Liver (tissue), 8 donors: ENCODE measurements at regions not wholly inside any gene's neighbourhood (a gene's known extent, or its start where the extent isn't known, plus 50 kb on each side); places are given as distances from the start of the nearest gene placed in this dataset.

Experiments
- DNase-seq: peaks from one replicate; pipeline ENCODE4 v3.0.0-alpha.2; 2017; ENCODE audit warnings: low spot score
- H3K27ac ChIP-seq, 2 donors: one replicate each; pipeline ENCODE4 v1.7.0; 2013; ENCODE audit warnings: inconsistent platforms in 2 of 2, low read length in 2 of 2, control low read depth in 1 of 2, low read depth in 1 of 2, mild to moderate bottlenecking in 1 of 2
- H3K27me3 ChIP-seq, 4 donors: one replicate each; pipeline versions ENCODE4 v1.6.1 to v1.7.0; 2013; ENCODE audit warnings: low read length in 3 of 4, inconsistent platforms in 1 of 4, mild to moderate bottlenecking in 1 of 4, moderate library complexity in 1 of 4; ENCODE audit not compliant: control insufficient read depth in 4 of 4, insufficient read depth in 4 of 4
- H3K36me3 ChIP-seq, 4 donors: one replicate each; pipeline versions ENCODE4 v1.6.1 to v1.7.0; 2013; ENCODE audit warnings: low read length in 3 of 4, mild to moderate bottlenecking in 3 of 4, low read depth in 1 of 4, moderate library complexity in 1 of 4; ENCODE audit not compliant: control insufficient read depth in 4 of 4, insufficient read depth in 3 of 4
- H3K4me1 ChIP-seq, 4 donors: one replicate each; pipeline versions ENCODE4 v1.6.1 to v1.7.0; 2013; ENCODE audit warnings: low read length in 3 of 4, mild to moderate bottlenecking in 3 of 4, moderate library complexity in 1 of 4; ENCODE audit not compliant: control insufficient read depth in 4 of 4, insufficient read depth in 4 of 4
- H3K4me3 ChIP-seq, 3 donors: one replicate each; pipeline versions ENCODE4 v1.6.1 to v1.7.0; 2013; ENCODE audit warnings: low read length in 3 of 3, control low read depth in 1 of 3, low read depth in 1 of 3, mild to moderate bottlenecking in 1 of 3
- H3K9ac ChIP-seq, 2 donors: one replicate each; pipeline ENCODE4 v1.7.0; 2013; ENCODE audit warnings: low read length in 2 of 2, mild to moderate bottlenecking in 2 of 2, moderate library complexity in 2 of 2, control low read depth in 1 of 2, low read depth in 1 of 2
- H3K9me3 ChIP-seq, 4 donors: one replicate each; pipeline versions ENCODE4 v1.6.1 to v1.7.0; 2013; ENCODE audit warnings: low read length in 3 of 4; ENCODE audit not compliant: control insufficient read depth in 4 of 4
- ATF3 ChIP-seq: IDR thresholded peaks from 2 replicates; pipeline ENCODE4 v1.6.1; 2016; ENCODE audit warnings: antibody characterized with exemption
- EGR1 ChIP-seq, 2 donors: IDR thresholded peaks; 2 replicates each; pipeline ENCODE4 v1.6.1; 2016 to 2018; ENCODE audit warnings: antibody characterized with exemption in 2 of 2, low read depth in 2 of 2
- FOXA1 ChIP-seq: IDR thresholded peaks from 2 replicates; pipeline ENCODE4 v1.6.1; 2016; ENCODE audit warnings: antibody characterized with exemption
- FOXA2 ChIP-seq: IDR thresholded peaks from 2 replicates; pipeline ENCODE4 v1.6.1; 2016; ENCODE audit warnings: antibody characterized with exemption
- GABPA ChIP-seq, 2 donors: IDR thresholded peaks in 1 of 2; conservative IDR thresholded peaks in 1 of 2; 2 replicates each; pipeline ENCODE4 v1.6.1; 2016; ENCODE audit warnings: antibody characterized with exemption in 2 of 2, mild to moderate bottlenecking in 1 of 2, moderate library complexity in 1 of 2
- HNF4A ChIP-seq, 2 donors: conservative IDR thresholded peaks; 2 replicates each; pipeline ENCODE4 v1.6.1; 2016; ENCODE audit warnings: antibody characterized with exemption in 2 of 2, mild to moderate bottlenecking in 2 of 2
- HNF4G ChIP-seq: IDR thresholded peaks from 2 replicates; pipeline ENCODE4 v1.6.1; 2016; ENCODE audit warnings: antibody characterized with exemption
- JUND ChIP-seq, 2 donors: IDR thresholded peaks; 2 replicates each; pipeline ENCODE4 v1.6.1; 2016; ENCODE audit warnings: antibody characterized with exemption in 2 of 2
- NR2F2 ChIP-seq: IDR thresholded peaks from 2 replicates; pipeline ENCODE4 v1.6.1; 2016; ENCODE audit warnings: antibody characterized with exemption
- RAD21 ChIP-seq, 2 donors: IDR thresholded peaks; 2 replicates each; pipeline ENCODE4 v1.6.1; 2016; ENCODE audit warnings: antibody characterized with exemption in 2 of 2, mild to moderate bottlenecking in 2 of 2
- RXRA ChIP-seq, 2 donors: IDR thresholded peaks; 2 replicates each; pipeline ENCODE4 v1.6.1; 2017 to 2018; ENCODE audit warnings: antibody characterized with exemption in 2 of 2, mild to moderate bottlenecking in 1 of 2
- SP1 ChIP-seq: IDR thresholded peaks from 2 replicates; pipeline ENCODE4 v1.6.1; 2018; ENCODE audit warnings: antibody characterized with exemption, mild to moderate bottlenecking
- TAF1 ChIP-seq: conservative IDR thresholded peaks from 2 replicates; pipeline ENCODE4 v1.6.1; 2016; ENCODE audit warnings: antibody characterized with exemption, mild to moderate bottlenecking
- YY1 ChIP-seq: IDR thresholded peaks from 2 replicates; pipeline ENCODE4 v1.6.1; 2016; ENCODE audit warnings: antibody characterized with exemption, mild to moderate bottlenecking
- ZBTB33 ChIP-seq: IDR thresholded peaks from 2 replicates; pipeline ENCODE4 v1.6.1; 2016; ENCODE audit warnings: antibody characterized with exemption
- WGBS: extraction: QIAGEN DNeasy Blood & Tissue Kit; methylation state at CpG from one replicate; pipeline ENCODE4 v1.1.7; 2013; 5-methylcytosine and 5-hydroxymethylcytosine counted together
- TF ChIP-seq, protein P1 (sequence below): fragments of 150-350 bp; IDR thresholded peaks from 2 replicates; pipeline ENCODE4 v1.5.1; 2017; ENCODE audit warnings: improper control_type of control experiment, low read depth, low read length; ENCODE audit not compliant: missing input control
- TF ChIP-seq, protein P2 (sequence below): IDR thresholded peaks from 2 replicates; pipeline ENCODE4 v1.6.1; 2016; ENCODE audit warnings: antibody characterized with exemption
- TF ChIP-seq, protein P3 (sequence below): IDR thresholded peaks from 2 replicates; pipeline ENCODE4 v1.6.1; 2016; ENCODE audit warnings: antibody characterized with exemption, mild to moderate bottlenecking
- donor health status: healthy.
- donor health status: healthy.
- donor health status: healthy.
- donor health status: healthy.
- donor health status: healthy.

GRCh38 chr5:145362266-145362665 is 472.9 kb downstream of the PRELID2 start (continued):
- no peak for TF ChIP-seq EGR1 (IDR thresholded peaks at IDR 0.05; ENCODE audit: low read depth in 2 of 2)
- TF ChIP-seq FOXA2 = no peak
- TF ChIP-seq, protein P1, sequence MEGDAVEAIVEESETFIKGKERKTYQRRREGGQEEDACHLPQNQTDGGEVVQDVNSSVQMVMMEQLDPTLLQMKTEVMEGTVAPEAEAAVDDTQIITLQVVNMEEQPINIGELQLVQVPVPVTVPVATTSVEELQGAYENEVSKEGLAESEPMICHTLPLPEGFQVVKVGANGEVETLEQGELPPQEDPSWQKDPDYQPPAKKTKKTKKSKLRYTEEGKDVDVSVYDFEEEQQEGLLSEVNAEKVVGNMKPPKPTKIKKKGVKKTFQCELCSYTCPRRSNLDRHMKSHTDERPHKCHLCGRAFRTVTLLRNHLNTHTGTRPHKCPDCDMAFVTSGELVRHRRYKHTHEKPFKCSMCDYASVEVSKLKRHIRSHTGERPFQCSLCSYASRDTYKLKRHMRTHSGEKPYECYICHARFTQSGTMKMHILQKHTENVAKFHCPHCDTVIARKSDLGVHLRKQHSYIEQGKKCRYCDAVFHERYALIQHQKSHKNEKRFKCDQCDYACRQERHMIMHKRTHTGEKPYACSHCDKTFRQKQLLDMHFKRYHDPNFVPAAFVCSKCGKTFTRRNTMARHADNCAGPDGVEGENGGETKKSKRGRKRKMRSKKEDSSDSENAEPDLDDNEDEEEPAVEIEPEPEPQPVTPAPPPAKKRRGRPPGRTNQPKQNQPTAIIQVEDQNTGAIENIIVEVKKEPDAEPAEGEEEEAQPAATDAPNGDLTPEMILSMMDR = no peak
- no peak for TF ChIP-seq GABPA (IDR thresholded peaks at IDR 0.05 in 1 of 2, conservative IDR thresholded peaks at IDR 0.05 in 1 of 2)

GRCh38 chr5:145360936-145361335 is 474.2 kb downstream of the PRELID2 start:
- H3K36me3 ChIP-seq = no peaks in the 10 kb centered on the region
- H3K4me1 ChIP-seq = no peaks in the 10 kb centered on the region
- no peak for DNase-seq
- no peak overlapping the region for H3K27ac ChIP-seq
- H3K4me3 ChIP-seq = no peak overlapping the region
- H3K9me3 ChIP-seq = peaks cover 0 to 5% (median 0%) of the 10 kb centered on the region in 4 donors
- no peak overlapping the region for H3K9ac ChIP-seq
- no peaks in the 10 kb centered on the region for H3K27me3 ChIP-seq
- no peak for TF ChIP-seq HNF4G
- no peak for TF ChIP-seq RAD21 (IDR thresholded peaks at IDR 0.05)
- no peak for TF ChIP-seq NR2F2

DNA sequence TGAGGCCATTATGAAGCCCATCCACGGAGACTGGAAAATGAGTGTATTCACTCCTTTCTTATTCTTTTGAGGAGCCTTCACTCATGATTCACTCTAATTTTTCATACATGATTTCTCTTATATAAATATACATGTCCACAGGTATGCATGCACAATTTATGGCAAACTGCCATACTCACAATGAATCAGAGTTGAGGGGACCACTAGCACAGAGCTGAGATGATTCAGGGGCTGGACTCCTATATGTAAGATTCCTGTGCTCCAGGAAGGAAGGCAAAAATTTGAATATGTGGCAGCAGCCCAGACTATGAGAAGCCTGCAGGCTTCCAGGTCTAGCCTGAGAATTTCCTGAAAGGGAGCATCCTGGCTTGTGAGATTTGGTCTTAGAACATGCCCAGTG is 484.6 kb downstream of the PRELID2 start:
- no peaks in the 10 kb centered on the region for H3K9me3 ChIP-seq
- H3K36me3 ChIP-seq = no peaks in the 10 kb centered on the region
- DNase-seq = no peak
- no peak overlapping the region for H3K4me3 ChIP-seq
- H3K9ac ChIP-seq = no peak overlapping the region
- WGBS = 81% methylated on average over 1 of the region's 1 CpG
- H3K27ac ChIP-seq = no peak overlapping the region
- H3K27me3 ChIP-seq = no peaks in the 10 kb centered on the region
- TF ChIP-seq YY1 (no peak), ATF3 (no peak), GABPA (IDR thresholded peaks at IDR 0.05 in 1 of 2, conservative IDR thresholded peaks at IDR 0.05 in 1 of 2) (no peak), RXRA (IDR thresholded peaks at IDR 0.05) (no peak), NR2F2 (no peak), HNF4A (conservative IDR thresholded peaks at IDR 0.05) (no peak), HNF4G (no peak), TAF1 (no peak), EGR1 (IDR thresholded peaks at IDR 0.05; ENCODE audit: low read depth in 2 of 2) (no peak), FOXA2 (no peak), ZBTB33 (no peak), FOXA1 (no peak), SP1 (no peak), RAD21 (IDR thresholded peaks at IDR 0.05) (no peak), JUND (IDR thresholded peaks at IDR 0.05) (no peak)
- TF ChIP-seq, protein P1 = no peak
- TF ChIP-seq, protein P2, sequence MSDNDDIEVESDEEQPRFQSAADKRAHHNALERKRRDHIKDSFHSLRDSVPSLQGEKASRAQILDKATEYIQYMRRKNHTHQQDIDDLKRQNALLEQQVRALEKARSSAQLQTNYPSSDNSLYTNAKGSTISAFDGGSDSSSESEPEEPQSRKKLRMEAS = no peak
- TF ChIP-seq, protein P3, sequence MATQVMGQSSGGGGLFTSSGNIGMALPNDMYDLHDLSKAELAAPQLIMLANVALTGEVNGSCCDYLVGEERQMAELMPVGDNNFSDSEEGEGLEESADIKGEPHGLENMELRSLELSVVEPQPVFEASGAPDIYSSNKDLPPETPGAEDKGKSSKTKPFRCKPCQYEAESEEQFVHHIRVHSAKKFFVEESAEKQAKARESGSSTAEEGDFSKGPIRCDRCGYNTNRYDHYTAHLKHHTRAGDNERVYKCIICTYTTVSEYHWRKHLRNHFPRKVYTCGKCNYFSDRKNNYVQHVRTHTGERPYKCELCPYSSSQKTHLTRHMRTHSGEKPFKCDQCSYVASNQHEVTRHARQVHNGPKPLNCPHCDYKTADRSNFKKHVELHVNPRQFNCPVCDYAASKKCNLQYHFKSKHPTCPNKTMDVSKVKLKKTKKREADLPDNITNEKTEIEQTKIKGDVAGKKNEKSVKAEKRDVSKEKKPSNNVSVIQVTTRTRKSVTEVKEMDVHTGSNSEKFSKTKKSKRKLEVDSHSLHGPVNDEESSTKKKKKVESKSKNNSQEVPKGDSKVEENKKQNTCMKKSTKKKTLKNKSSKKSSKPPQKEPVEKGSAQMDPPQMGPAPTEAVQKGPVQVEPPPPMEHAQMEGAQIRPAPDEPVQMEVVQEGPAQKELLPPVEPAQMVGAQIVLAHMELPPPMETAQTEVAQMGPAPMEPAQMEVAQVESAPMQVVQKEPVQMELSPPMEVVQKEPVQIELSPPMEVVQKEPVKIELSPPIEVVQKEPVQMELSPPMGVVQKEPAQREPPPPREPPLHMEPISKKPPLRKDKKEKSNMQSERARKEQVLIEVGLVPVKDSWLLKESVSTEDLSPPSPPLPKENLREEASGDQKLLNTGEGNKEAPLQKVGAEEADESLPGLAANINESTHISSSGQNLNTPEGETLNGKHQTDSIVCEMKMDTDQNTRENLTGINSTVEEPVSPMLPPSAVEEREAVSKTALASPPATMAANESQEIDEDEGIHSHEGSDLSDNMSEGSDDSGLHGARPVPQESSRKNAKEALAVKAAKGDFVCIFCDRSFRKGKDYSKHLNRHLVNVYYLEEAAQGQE = no peak
- no peaks in the 10 kb centered on the region for H3K4me1 ChIP-seq
